GM21723 (cell line): ENCODE measurements at regions not wholly inside any gene's neighbourhood (a gene's known extent, or its start where the extent isn't known, plus 50 kb on each side); places are given as distances from the start of the nearest gene placed in this dataset.

Experiments used
- ATAC-seq: cut with Tn5 transposase; IDR thresholded peaks from one replicate; pipeline ENCODE4 v1.9.1; 2021; ENCODE audit warnings: mild to moderate bottlenecking, moderate library complexity; ENCODE audit not compliant: unreplicated experiment

- ATAC-seq: no peak
Measured at GRCh38 chr14:22007784-22008412, 334.3 kb upstream of the OR4E1 start.

- ATAC-seq: no peak
Measured at GRCh38 chr14:22007363-22007762, 333.7 kb upstream of the OR4E1 start.

- no peak for ATAC-seq
Measured at GRCh38 chr14:22003461-22003860, 329.8 kb upstream of the OR4E1 start.

- no peak for ATAC-seq
Measured at GRCh38 chr14:22002860-22003284, 329.3 kb upstream of the OR4E1 start.

GRCh38 chr14:21999402-21999801 is 325.8 kb upstream of the OR4E1 start:
- no peak for ATAC-seq

GRCh38 chr14:21997300-21997699 is 323.7 kb upstream of the OR4E1 start:
- ATAC-seq: no peak

GRCh38 chr14:21995332-21995731 is 321.7 kb upstream of the OR4E1 start:
- no peak for ATAC-seq

- no peak for ATAC-seq
Measured at GRCh38 chr14:21993837-21994236, 320.2 kb upstream of the OR4E1 start.

GRCh38 chr14:21993070-21993469 is 319.5 kb upstream of the OR4E1 start:
- ATAC-seq: no peak

- no peak for ATAC-seq
Measured at GRCh38 chr14:21991130-21991529, 317.5 kb upstream of the OR4E1 start.

- no peak for ATAC-seq
Measured at GRCh38 chr14:21990116-21990515, 316.5 kb upstream of the OR4E1 start.

- no peak for ATAC-seq
Measured at GRCh38 chr14:21989090-21989489, 315.5 kb upstream of the OR4E1 start.

GRCh38 chr14:21988413-21988812 is 314.8 kb upstream of the OR4E1 start:
- no peak for ATAC-seq

- ATAC-seq: no peak
Measured at GRCh38 chr14:21987937-21988336, 314.3 kb upstream of the OR4E1 start.

GRCh38 chr14:21985081-21985480 is 311.5 kb upstream of the OR4E1 start:
- ATAC-seq: no peak

GRCh38 chr14:21978999-21979314 is 305.3 kb upstream of the OR4E1 start:
- ATAC-seq: no peak

GRCh38 chr14:21978184-21978998 is 304.8 kb upstream of the OR4E1 start:
- peak; percentile 61 for ATAC-seq

GRCh38 chr14:21974741-21975140 is 301.1 kb upstream of the OR4E1 start:
- no peak for ATAC-seq

GRCh38 chr14:21965042-21965441 is 291.4 kb upstream of the OR4E1 start:
- ATAC-seq: no peak

GRCh38 chr14:21964180-21964579 is 290.6 kb upstream of the OR4E1 start:
- no peak for ATAC-seq

- ATAC-seq: no peak
Measured at GRCh38 chr14:21960636-21961035, 287.0 kb upstream of the OR4E1 start.

- ATAC-seq: no peak
Measured at GRCh38 chr14:21941885-21942284, 268.3 kb upstream of the OR4E1 start.
